ENCODE measurements at regions not wholly inside any gene's neighbourhood (a gene's known extent, or its start where the extent isn't known, plus 50 kb on each side); places are given as distances from the start of the nearest gene placed in this dataset.

- H3K27ac ChIP-seq, result no peak overlapping the region
- no peak for TF ChIP-seq POLR2AphosphoS5 (IDR thresholded peaks at IDR 0.05)
- TF ChIP-seq, protein P1, sequence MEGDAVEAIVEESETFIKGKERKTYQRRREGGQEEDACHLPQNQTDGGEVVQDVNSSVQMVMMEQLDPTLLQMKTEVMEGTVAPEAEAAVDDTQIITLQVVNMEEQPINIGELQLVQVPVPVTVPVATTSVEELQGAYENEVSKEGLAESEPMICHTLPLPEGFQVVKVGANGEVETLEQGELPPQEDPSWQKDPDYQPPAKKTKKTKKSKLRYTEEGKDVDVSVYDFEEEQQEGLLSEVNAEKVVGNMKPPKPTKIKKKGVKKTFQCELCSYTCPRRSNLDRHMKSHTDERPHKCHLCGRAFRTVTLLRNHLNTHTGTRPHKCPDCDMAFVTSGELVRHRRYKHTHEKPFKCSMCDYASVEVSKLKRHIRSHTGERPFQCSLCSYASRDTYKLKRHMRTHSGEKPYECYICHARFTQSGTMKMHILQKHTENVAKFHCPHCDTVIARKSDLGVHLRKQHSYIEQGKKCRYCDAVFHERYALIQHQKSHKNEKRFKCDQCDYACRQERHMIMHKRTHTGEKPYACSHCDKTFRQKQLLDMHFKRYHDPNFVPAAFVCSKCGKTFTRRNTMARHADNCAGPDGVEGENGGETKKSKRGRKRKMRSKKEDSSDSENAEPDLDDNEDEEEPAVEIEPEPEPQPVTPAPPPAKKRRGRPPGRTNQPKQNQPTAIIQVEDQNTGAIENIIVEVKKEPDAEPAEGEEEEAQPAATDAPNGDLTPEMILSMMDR (IDR thresholded peaks at IDR 0.05), result no peak
- TF ChIP-seq EP300 (IDR thresholded peaks at IDR 0.05), result no peak
- no peak for TF ChIP-seq POLR2A (IDR thresholded peaks at IDR 0.05)
- no peaks in the 10 kb centered on the region for H3K4me1 ChIP-seq
- H3K27me3 ChIP-seq, result no peaks in the 10 kb centered on the region
- H3K9me3 ChIP-seq, result no peaks in the 10 kb centered on the region
- H3K36me3 ChIP-seq, result no peaks in the 10 kb centered on the region
- H3K4me3 ChIP-seq, result no peak overlapping the region
- WGBS, 2 donors (ENCODE audit: low coverage in 1 of 2), result 87 to 88% methylated on average over 5 of the region's 5 CpGs
- no peak for ATAC-seq
These were observed 375.9 kb downstream of the NEBL start for GRCh38 chr10:20521186-20521585.

- WGBS, 2 donors (ENCODE audit: low coverage in 1 of 2), result 91% methylated on average over 3 of the region's 3 CpGs; no CpG with 5 or more reads in 1 of the 2 donors
- TF ChIP-seq POLR2A (IDR thresholded peaks at IDR 0.05) (no peak), EP300 (IDR thresholded peaks at IDR 0.05) (no peak), POLR2AphosphoS5 (IDR thresholded peaks at IDR 0.05) (no peak)
- TF ChIP-seq, protein P1 (IDR thresholded peaks at IDR 0.05), result no peak
- no peaks in the 10 kb centered on the region for H3K27me3 ChIP-seq
- no peak overlapping the region for H3K27ac ChIP-seq
- H3K36me3 ChIP-seq, result no peaks in the 10 kb centered on the region
- ATAC-seq, result no peak
- H3K4me1 ChIP-seq, result no peaks in the 10 kb centered on the region
- no peaks in the 10 kb centered on the region for H3K9me3 ChIP-seq
- H3K4me3 ChIP-seq, result no peak overlapping the region
These were observed 381.5 kb downstream of the NEBL start for GRCh38 chr10:20515654-20516053.

GRCh38 chr10:20512631-20513030, 384.5 kb downstream of the NEBL start:
- Histone ChIP-seq H3K27me3 (no peaks in the 10 kb centered on the region), H3K4me1 (no peaks in the 10 kb centered on the region), H3K27ac (no peak overlapping the region), H3K4me3 (no peak overlapping the region), H3K36me3 (no peaks in the 10 kb centered on the region), H3K9me3 (no peaks in the 10 kb centered on the region)
- WGBS, 2 donors (ENCODE audit: low coverage in 1 of 2), result 78 to 96% methylated on average over 8 of the region's 8 CpGs
- TF ChIP-seq POLR2A (IDR thresholded peaks at IDR 0.05) (no peak), EP300 (IDR thresholded peaks at IDR 0.05) (no peak), POLR2AphosphoS5 (IDR thresholded peaks at IDR 0.05) (no peak)
- TF ChIP-seq, protein P1 (IDR thresholded peaks at IDR 0.05), result no peak
- no peak for ATAC-seq

DNA sequence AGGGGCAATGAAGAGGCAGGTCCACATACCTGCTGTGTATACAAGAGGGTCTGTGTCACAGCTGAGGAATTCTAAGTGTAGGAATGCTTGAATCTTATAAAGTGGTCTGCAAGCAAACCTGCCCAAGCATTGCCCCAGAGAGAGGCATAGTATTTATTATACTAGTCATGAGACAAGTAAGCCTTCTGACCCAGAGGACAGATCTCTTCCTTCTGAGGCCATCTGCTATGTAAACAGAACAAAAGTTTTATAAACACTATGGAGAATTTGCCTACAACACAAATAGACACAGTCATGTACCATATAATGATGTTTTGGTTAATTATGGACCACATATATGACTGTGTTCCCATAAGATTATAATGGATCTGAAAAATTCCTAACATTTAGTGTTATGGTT, 388.2 kb downstream of the NEBL start:
- no peak for ATAC-seq
- no peak overlapping the region for H3K27ac ChIP-seq

DNA sequence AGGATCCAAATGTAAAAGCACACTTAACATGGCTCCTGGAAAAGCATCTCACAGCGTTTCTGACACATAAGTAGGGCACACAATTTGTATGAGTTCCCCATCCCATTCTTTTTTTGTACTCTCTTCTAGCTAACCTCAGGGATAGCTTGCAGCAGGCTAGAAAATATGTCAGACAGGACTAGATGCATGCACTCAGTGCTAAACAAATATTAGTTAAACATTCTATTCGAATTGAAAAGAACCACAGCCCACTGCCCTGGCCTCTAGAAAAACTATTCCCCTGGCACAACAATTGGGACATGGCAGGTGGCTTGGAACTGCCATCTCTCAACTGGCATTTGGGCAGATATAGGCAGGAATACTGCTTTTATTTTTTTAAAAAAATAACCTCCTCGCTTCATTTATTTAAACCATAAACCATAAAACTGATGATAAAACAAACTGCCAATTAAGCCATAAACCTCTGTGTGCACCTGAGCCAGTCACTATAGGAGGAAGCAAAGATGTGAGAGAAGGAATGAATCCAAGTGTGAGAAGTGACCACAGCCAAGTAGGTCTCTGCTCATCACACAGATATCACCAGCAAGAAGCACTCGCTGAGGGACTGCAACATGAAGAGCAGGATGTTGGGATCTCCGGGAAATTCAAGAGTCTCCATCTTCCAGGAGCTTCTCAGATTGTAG, 394.1 kb downstream of the NEBL start:
- TF ChIP-seq, protein P1 (IDR thresholded peaks at IDR 0.05), result no peak
- TF ChIP-seq EP300 (IDR thresholded peaks at IDR 0.05), result no peak
- TF ChIP-seq POLR2A (IDR thresholded peaks at IDR 0.05), result no peak
- no peak for TF ChIP-seq POLR2AphosphoS5 (IDR thresholded peaks at IDR 0.05)
- Histone ChIP-seq H3K4me1 (no peaks in the 10 kb centered on the region), H3K27ac (no peak overlapping the region), H3K9me3 (no peaks in the 10 kb centered on the region), H3K36me3 (no peaks in the 10 kb centered on the region), H3K27me3 (no peaks in the 10 kb centered on the region), H3K4me3 (no peak overlapping the region)
- 69 to 75% methylated on average over 5 of the region's 5 CpGs for WGBS, 2 donors (ENCODE audit: low coverage in 1 of 2)
- no peak for ATAC-seq

More for the DNA sequence above, 388.2 kb downstream of the NEBL start:
- Histone ChIP-seq H3K4me3 (no peak overlapping the region), H3K36me3 (no peaks in the 10 kb centered on the region), H3K9me3 (no peaks in the 10 kb centered on the region), H3K4me1 (no peaks in the 10 kb centered on the region), H3K27me3 (no peaks in the 10 kb centered on the region)
- TF ChIP-seq EP300 (IDR thresholded peaks at IDR 0.05) (no peak), POLR2A (IDR thresholded peaks at IDR 0.05) (no peak), POLR2AphosphoS5 (IDR thresholded peaks at IDR 0.05) (no peak)
- TF ChIP-seq, protein P1 (IDR thresholded peaks at IDR 0.05), result no peak

All from gastroesophageal sphincter (tissue), 4 donors.